ENCODE measurements at regions not wholly inside any gene's neighbourhood (a gene's known extent, or its start where the extent isn't known, plus 50 kb on each side); places are given as distances from the start of the nearest gene placed in this dataset.

DNA sequence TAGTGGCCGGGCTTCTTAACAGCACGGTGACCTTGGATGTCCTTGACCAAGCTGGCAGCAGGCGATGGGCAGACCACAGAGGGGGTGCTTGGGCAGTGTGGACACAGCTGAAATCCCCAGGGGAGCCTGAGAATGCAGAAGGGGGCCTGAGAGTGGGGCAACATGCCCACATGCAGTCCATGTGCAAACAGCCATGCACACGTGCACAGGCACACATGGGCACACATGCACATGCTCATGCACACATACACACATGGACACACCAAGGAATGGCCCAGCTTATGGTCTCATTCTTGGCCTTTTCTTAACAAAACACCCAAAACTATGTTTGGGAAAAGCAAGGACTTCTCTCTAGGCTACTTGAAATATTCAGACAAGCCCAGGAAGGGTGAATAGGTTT is 483.9 kb upstream of the MKI67 start:
- Histone ChIP-seq H3K4me1 (ENCODE audit: insufficient read depth, low read length, severe bottlenecking) (no peaks in the 10 kb centered on the region), H3K9ac (ENCODE audit: low read length) (no peak overlapping the region), H3K36me3 (ENCODE audit: insufficient read depth, low read length) (no peaks in the 10 kb centered on the region), H3K9me3 (ENCODE audit: low read length) (no peaks in the 10 kb centered on the region), H3K4me2 (ENCODE audit: low read length) (no peak overlapping the region), H2AFZ (ENCODE audit: low read length) (no peak overlapping the region), H3K9me2 (ENCODE audit: low read depth, low read length) (no peaks in the 10 kb centered on the region), H3K79me2 (ENCODE audit: insufficient read depth, low read length) (no peaks in the 10 kb centered on the region), H4K20me1 (ENCODE audit: insufficient read depth, low read length) (no peaks in the 10 kb centered on the region), H3F3A (ENCODE audit: insufficient read depth, low read length) (no peaks in the 10 kb centered on the region), H3K27me3 (ENCODE audit: insufficient read depth, low read length) (no peaks in the 10 kb centered on the region), H3K27ac (ENCODE audit: low read depth, low read length, poor library complexity, severe bottlenecking) (no peak overlapping the region), H3K4me3 (ENCODE audit: low read depth, low read length, poor library complexity, severe bottlenecking) (no peak overlapping the region)
- TF ChIP-seq, protein P1, sequence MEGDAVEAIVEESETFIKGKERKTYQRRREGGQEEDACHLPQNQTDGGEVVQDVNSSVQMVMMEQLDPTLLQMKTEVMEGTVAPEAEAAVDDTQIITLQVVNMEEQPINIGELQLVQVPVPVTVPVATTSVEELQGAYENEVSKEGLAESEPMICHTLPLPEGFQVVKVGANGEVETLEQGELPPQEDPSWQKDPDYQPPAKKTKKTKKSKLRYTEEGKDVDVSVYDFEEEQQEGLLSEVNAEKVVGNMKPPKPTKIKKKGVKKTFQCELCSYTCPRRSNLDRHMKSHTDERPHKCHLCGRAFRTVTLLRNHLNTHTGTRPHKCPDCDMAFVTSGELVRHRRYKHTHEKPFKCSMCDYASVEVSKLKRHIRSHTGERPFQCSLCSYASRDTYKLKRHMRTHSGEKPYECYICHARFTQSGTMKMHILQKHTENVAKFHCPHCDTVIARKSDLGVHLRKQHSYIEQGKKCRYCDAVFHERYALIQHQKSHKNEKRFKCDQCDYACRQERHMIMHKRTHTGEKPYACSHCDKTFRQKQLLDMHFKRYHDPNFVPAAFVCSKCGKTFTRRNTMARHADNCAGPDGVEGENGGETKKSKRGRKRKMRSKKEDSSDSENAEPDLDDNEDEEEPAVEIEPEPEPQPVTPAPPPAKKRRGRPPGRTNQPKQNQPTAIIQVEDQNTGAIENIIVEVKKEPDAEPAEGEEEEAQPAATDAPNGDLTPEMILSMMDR (IDR thresholded peaks at IDR 0.05; ENCODE audit: low read length), result no peak
- TF ChIP-seq EZH2 (IDR thresholded peaks at IDR 0.05; ENCODE audit: borderline replicate concordance, low read length), result no peak

DNA sequence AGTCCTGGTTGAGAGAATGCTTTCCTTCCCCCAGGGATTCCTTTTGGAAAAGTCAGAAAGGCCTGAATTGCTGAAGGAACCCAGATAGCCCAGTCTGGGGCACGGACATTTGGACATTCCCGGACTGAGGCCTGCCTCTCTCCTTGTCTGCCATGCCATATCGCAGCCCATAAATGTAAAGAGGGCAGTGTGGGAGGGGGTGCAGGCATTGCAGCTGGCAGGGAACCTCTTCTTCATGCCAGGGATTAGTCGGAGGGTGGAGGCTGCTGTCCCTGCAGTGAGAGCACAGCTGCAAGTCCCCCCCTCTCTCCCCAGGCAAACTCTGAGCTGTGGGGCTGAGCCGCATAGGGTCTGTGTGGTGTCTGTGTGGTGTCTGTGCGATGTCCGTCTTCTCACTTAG is 486.0 kb upstream of the MKI67 start:
- Histone ChIP-seq H3K4me3 (ENCODE audit: low read depth, low read length, poor library complexity, severe bottlenecking) (no peak overlapping the region), H3K36me3 (ENCODE audit: insufficient read depth, low read length) (no peaks in the 10 kb centered on the region), H3K4me2 (ENCODE audit: low read length) (no peak overlapping the region), H3F3A (ENCODE audit: insufficient read depth, low read length) (no peaks in the 10 kb centered on the region), H3K27ac (ENCODE audit: low read depth, low read length, poor library complexity, severe bottlenecking) (no peak overlapping the region), H3K27me3 (ENCODE audit: insufficient read depth, low read length) (no peaks in the 10 kb centered on the region), H3K9me3 (ENCODE audit: low read length) (no peaks in the 10 kb centered on the region), H3K79me2 (ENCODE audit: insufficient read depth, low read length) (no peaks in the 10 kb centered on the region), H3K9ac (ENCODE audit: low read length) (no peak overlapping the region), H3K9me2 (ENCODE audit: low read depth, low read length) (no peaks in the 10 kb centered on the region), H4K20me1 (ENCODE audit: insufficient read depth, low read length) (no peaks in the 10 kb centered on the region), H3K4me1 (ENCODE audit: insufficient read depth, low read length, severe bottlenecking) (no peaks in the 10 kb centered on the region), H2AFZ (ENCODE audit: low read length) (no peak overlapping the region)
- TF ChIP-seq, protein P1 (IDR thresholded peaks at IDR 0.05; ENCODE audit: low read length), result no peak
- TF ChIP-seq EZH2 (IDR thresholded peaks at IDR 0.05; ENCODE audit: borderline replicate concordance, low read length), result no peak

DNA sequence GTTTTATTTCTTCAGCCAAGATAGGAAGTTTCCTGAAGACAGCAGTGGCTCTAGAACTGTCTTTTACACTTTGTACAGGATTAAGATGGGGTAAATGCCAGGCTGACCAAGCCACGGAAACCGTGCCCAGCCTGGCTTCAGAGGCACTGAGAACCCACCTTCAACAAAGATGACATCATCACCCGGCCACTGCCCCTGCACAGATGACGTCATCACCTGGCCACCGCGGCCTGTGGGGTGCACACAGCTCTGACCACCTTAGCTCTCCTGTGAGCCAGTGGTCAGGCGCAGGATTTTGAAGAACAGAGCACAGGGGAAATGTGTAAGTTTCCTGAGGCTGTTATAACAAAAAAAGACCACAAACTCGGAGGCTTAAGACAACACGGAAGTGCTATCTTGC is 486.4 kb upstream of the MKI67 start:
- Histone ChIP-seq H3K9ac (ENCODE audit: low read length) (no peak overlapping the region), H4K20me1 (ENCODE audit: insufficient read depth, low read length) (no peaks in the 10 kb centered on the region), H3K27me3 (ENCODE audit: insufficient read depth, low read length) (no peaks in the 10 kb centered on the region), H3K4me2 (ENCODE audit: low read length) (no peak overlapping the region), H3K9me3 (ENCODE audit: low read length) (no peaks in the 10 kb centered on the region), H3K27ac (ENCODE audit: low read depth, low read length, poor library complexity, severe bottlenecking) (no peak overlapping the region), H3K4me3 (ENCODE audit: low read depth, low read length, poor library complexity, severe bottlenecking) (no peak overlapping the region), H3K9me2 (ENCODE audit: low read depth, low read length) (no peaks in the 10 kb centered on the region), H3K36me3 (ENCODE audit: insufficient read depth, low read length) (no peaks in the 10 kb centered on the region), H3K4me1 (ENCODE audit: insufficient read depth, low read length, severe bottlenecking) (no peaks in the 10 kb centered on the region), H3F3A (ENCODE audit: insufficient read depth, low read length) (no peaks in the 10 kb centered on the region), H3K79me2 (ENCODE audit: insufficient read depth, low read length) (no peaks in the 10 kb centered on the region), H2AFZ (ENCODE audit: low read length) (no peak overlapping the region)
- TF ChIP-seq, protein P1 (IDR thresholded peaks at IDR 0.05; ENCODE audit: low read length), result no peak
- TF ChIP-seq EZH2 (IDR thresholded peaks at IDR 0.05; ENCODE audit: borderline replicate concordance, low read length), result no peak
